Vagina (tissue), 2 donors: ENCODE measurements at regions not wholly inside any gene's neighbourhood (a gene's known extent, or its start where the extent isn't known, plus 50 kb on each side); places are given as distances from the start of the nearest gene placed in this dataset.

ENCODE experiments used
- CTCF ChIP-seq, 3 experiments: fragments of 450-650 bp in 2 of 3; fragments of 200-600 bp in 1 of 3; sonication (generic) in 1 of 3; IDR thresholded peaks; one replicate each; pipeline ENCODE4 v1.5.1; 2017 to 2019; ENCODE audit warnings: antibody characterized with exemption in 3 of 3, mild to moderate bottlenecking in 2 of 3, moderate library complexity in 2 of 3
- POLR2A ChIP-seq, 2 donors: fragments of 450-650 bp; IDR thresholded peaks; one replicate each; pipeline ENCODE4 v1.6.1; 2017; ENCODE audit warnings: antibody characterized with exemption in 2 of 2, mild to moderate bottlenecking in 2 of 2, moderate library complexity in 2 of 2
- POLR2AphosphoS5 ChIP-seq, 2 donors: sonication (generic); formaldehyde crosslinking; IDR thresholded peaks; one replicate each; pipeline ENCODE4 v1.9.0; 2017; ENCODE audit warnings: antibody characterized with exemption in 2 of 2, mild to moderate bottlenecking in 2 of 2, low read depth in 1 of 2; ENCODE audit not compliant: insufficient read depth in 1 of 2

GRCh38 chr10:107971411-107971810 lies 806.9 kb upstream of the SORCS1 start:
- no peak for TF ChIP-seq CTCF (IDR thresholded peaks at IDR 0.05)
- no peak for TF ChIP-seq POLR2A (IDR thresholded peaks at IDR 0.05)
- TF ChIP-seq POLR2AphosphoS5 (IDR thresholded peaks at IDR 0.05; ENCODE audit: insufficient read depth in 1 of 2, low read depth in 1 of 2), result no peak
